Large intestine (tissue), 3 donors: ENCODE measurements at regions not wholly inside any gene's neighbourhood (a gene's known extent, or its start where the extent isn't known, plus 50 kb on each side); places are given as distances from the start of the nearest gene placed in this dataset.

Source experiments
- DNase-seq, 2 donors: peaks; one replicate each; pipeline versions ENCODE4 v3.0.0 to v3.0.0-alpha.2; 2013
- H3K27ac ChIP-seq: one replicate; pipeline ENCODE4 v1.5.1; 2013; ENCODE audit warnings: low read length
- H3K27me3 ChIP-seq: 2 replicates; pipeline ENCODE4 v1.6.1; 2013; ENCODE audit warnings: low read length; ENCODE audit not compliant: control insufficient read depth, insufficient read depth
- H3K36me3 ChIP-seq: 2 replicates; pipeline ENCODE4 v1.6.1; 2013; ENCODE audit warnings: low read length; ENCODE audit not compliant: control insufficient read depth, insufficient read depth
- H3K4me1 ChIP-seq: one replicate; pipeline ENCODE4 v1.6.1; 2013; ENCODE audit warnings: low read length; ENCODE audit not compliant: control insufficient read depth, insufficient read depth
- H3K4me3 ChIP-seq: one replicate; pipeline ENCODE4 v1.5.1; 2013; ENCODE audit warnings: low read length
- H3K9me3 ChIP-seq: one replicate; pipeline ENCODE4 v1.6.1; 2013; ENCODE audit warnings: mild to moderate bottlenecking, low read depth, low read length, moderate library complexity; ENCODE audit not compliant: control insufficient read depth
- WGBS: methylation state at CpG from one replicate; pipeline ENCODE4 v1.1.5; 2013; ENCODE audit warnings: low lambda C conversion rate; ENCODE audit not compliant: insufficient coverage; 5-methylcytosine and 5-hydroxymethylcytosine counted together

DNA sequence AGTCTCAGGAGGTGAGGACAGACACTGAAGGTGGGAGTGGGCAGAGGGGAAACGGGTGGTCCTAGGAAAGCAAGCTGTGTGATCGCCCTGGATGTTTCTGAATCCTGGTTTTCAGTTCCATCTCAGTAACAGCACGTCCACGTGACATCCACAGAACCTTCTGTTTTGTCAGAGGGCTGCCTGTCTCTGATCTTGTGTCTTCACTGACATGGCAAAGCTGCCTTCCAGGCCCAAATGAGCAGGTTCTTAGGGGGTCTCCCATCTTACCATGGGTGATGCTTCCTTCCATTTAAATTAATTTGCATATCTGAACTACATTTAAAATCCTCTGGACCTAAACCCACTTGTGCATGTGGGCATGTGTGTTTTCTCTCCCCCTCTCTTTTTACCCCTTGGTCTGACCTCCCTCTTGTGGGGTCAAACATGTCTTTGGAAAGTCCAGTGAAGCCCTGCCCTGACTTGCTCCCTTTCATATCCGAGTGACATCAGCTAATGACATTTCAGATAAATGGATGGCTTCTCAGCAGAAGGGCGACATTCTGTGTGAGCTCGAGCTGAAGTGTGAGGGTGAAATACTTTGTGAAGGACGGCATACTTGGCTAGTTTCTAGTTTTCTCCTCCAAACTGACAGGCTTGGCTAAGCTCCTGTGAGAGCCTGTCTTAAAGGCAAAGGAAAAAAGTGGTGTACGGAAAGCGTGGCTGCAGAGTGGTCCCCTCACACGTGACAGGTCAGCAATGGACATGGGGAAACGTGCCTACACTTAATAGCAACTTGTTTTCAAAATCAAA is 204.8 kb upstream of the S1PR3 start:
- Histone ChIP-seq H3K27ac (no peak overlapping the region), H3K36me3 (no peaks in the 10 kb centered on the region), H3K4me3 (no peak overlapping the region), H3K27me3 (no peaks in the 10 kb centered on the region), H3K9me3 (no peaks in the 10 kb centered on the region), H3K4me1 (no peaks in the 10 kb centered on the region)
- no peak for DNase-seq
- no CpG with 5 or more reads among the region's 12 CpGs for WGBS

DNA sequence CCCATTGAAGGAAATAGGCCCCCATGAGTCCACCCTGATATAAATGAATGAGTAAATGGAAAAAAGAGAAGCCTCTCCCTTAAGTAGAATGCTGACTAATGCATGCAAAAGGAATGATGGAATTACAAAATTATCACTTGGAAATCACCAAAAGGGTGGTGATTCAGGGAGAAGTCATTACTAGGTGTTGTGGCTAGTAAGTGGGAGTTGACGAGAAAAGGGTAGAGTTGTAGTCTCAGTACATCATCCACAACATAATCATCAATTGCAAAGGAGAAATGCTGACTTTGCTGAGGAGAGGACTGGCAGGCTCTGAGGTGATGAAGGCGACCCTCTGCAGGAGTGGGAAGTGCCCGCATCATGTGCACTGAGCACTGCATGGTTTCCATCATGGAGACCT is 201.5 kb upstream of the S1PR3 start:
- Histone ChIP-seq H3K36me3 (no peaks in the 10 kb centered on the region), H3K4me3 (no peak overlapping the region), H3K27ac (no peak overlapping the region), H3K9me3 (no peaks in the 10 kb centered on the region), H3K27me3 (no peaks in the 10 kb centered on the region), H3K4me1 (no peaks in the 10 kb centered on the region)
- DNase-seq: no peak
- no CpG with 5 or more reads among the region's 3 CpGs for WGBS

DNA sequence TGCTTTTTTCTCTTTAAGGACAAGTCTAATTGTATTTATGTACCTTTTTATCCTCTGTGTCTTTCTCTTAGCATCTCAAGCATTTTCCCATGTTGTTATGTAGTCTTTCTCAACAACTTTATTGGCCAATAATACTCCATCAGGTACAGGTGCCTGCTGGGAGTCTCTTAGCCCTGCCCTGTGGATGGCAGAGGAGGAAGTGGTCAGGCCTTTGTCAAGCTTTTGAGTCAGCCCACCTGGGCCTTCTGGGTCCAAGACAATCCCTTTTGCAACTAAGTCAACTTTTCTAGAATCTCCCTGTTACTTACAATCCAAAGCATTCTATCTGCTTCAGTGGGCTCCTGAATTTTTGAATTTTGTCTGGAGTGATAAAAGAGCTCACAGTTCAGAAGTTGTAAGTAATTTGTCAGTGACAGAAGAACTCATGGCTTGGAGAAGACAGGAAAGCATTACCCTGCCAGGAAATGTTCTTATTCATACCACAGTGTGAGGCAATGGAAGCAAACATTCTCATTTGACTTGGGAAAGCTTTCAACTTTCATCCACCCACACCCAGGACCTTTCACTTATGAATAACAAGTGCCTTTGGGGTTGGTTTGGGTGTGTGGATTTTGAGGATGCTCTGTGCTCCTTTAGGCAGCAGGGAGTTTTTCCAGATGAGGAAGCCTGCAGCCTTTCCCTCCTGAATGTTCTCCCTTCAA is 200.0 kb upstream of the S1PR3 start:
- no peak for DNase-seq
- Histone ChIP-seq H3K4me1 (no peaks in the 10 kb centered on the region), H3K36me3 (no peaks in the 10 kb centered on the region), H3K27ac (no peak overlapping the region), H3K27me3 (no peaks in the 10 kb centered on the region), H3K4me3 (no peak overlapping the region), H3K9me3 (no peaks in the 10 kb centered on the region)

GRCh38 chr9:88792502-88792901 is 198.8 kb upstream of the S1PR3 start:
- Histone ChIP-seq H3K27ac (no peak overlapping the region), H3K4me1 (no peaks in the 10 kb centered on the region), H3K4me3 (no peak overlapping the region), H3K9me3 (no peaks in the 10 kb centered on the region), H3K27me3 (no peaks in the 10 kb centered on the region), H3K36me3 (no peaks in the 10 kb centered on the region)
- DNase-seq: no peak
- WGBS: 100% methylated on average over 1 of the region's 3 CpGs

DNA sequence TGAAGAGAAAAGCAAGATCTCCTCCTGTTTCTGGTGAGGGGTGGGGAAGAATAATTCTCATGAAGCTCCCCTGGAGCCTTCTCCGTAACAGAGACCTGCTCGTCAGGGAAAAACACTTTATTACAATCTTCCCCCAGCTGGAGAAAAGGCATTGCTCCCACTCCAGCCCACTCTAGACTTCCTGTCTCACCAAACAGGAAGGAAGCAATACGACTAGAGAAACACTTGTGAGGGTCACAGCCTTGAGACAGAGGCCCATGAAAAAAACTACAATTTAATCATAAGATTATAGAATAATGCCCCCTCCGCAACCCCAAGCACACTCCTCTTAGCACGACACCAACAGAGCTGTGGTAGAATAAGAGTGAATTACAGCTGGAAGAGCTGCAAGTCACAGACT is 197.2 kb upstream of the S1PR3 start:
- no peaks in the 10 kb centered on the region for H3K36me3 ChIP-seq
- H3K27me3 ChIP-seq: no peaks in the 10 kb centered on the region
- no peak overlapping the region for H3K4me3 ChIP-seq
- DNase-seq: no peak
- H3K9me3 ChIP-seq: no peaks in the 10 kb centered on the region
- no CpG with 5 or more reads among the region's 5 CpGs for WGBS
- H3K27ac ChIP-seq: no peak overlapping the region
- no peaks in the 10 kb centered on the region for H3K4me1 ChIP-seq

DNA sequence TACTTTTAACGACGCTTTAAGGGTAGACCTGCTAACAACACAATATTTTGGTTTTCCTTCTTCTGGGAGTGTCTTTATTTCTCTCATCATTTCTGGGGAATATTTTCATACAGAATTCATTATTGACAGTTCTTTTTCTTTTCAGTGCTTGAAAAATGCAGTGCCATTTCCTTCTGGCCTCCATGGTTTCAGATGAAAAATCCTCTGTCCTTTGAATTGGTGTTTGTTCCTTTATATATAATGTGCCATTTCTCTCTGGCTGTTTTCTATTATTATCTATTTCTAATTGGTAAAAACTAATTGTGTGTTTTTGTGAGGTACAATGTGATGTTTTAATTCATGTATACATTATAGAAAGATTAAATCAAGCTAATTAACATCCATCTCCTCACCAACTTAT is 194.3 kb upstream of the S1PR3 start:
- Histone ChIP-seq H3K36me3 (no peaks in the 10 kb centered on the region), H3K27ac (no peak overlapping the region), H3K9me3 (no peaks in the 10 kb centered on the region), H3K4me3 (no peak overlapping the region), H3K4me1 (no peaks in the 10 kb centered on the region), H3K27me3 (peaks cover 8% of the 10 kb centered on the region)
- 95% methylated on average over 2 of the region's 2 CpGs for WGBS
- DNase-seq: no peak

- Histone ChIP-seq H3K36me3 (no peaks in the 10 kb centered on the region), H3K4me3 (no peak overlapping the region), H3K27me3 (peaks cover 11% of the 10 kb centered on the region), H3K27ac (no peak overlapping the region), H3K4me1 (no peaks in the 10 kb centered on the region), H3K9me3 (no peaks in the 10 kb centered on the region)
- no peak for DNase-seq
- no CpG with 5 or more reads among the region's 4 CpGs for whole genome bisulfite sequencing
Measured at GRCh38 chr9:88798476-88798875, 192.8 kb upstream of the S1PR3 start.

DNA sequence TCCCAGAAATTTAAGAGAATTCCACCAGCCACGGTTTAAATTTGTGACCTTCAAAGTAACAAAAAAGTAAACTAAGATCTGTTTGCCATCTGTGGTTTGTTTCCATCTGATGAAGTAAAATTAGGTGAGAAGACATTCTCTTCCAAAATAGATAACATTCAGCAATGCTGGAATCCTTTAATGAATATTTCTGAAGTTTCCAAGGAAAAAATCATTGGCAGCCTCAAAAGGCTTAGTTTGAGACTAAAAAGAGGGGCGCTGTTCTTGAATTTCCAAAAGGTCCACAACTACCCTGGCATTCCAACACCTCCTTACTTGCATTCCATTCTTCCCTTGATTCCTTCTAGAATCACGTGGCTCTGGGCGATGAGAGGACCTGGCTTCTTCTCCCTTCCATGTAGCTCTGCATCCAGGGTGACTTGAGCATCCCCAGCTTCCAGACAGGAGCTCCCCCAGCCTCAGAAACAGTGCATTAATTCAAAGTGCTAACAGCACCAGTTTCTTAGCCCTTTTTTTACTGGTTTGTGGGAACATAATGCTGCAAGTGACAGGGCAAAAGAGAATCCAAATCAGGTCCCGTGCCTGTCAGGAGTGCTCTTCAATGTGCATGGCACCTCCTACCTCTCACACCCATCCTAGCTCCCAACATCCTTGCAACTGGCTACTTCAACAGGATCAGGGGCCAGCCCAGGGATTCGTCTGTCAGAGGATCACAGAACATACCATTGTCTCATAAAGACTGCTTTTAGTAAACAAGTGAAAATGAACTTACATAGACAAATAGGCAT is 191.5 kb upstream of the S1PR3 start:
- 42% methylated on average over 2 of the region's 6 CpGs for WGBS
- no peak overlapping the region for H3K27ac ChIP-seq

GRCh38 chr9:88800329-88800682 is 191.0 kb upstream of the S1PR3 start:
- Histone ChIP-seq H3K27ac (no peak overlapping the region), H3K36me3 (no peaks in the 10 kb centered on the region), H3K27me3 (peaks cover 11% of the 10 kb centered on the region), H3K4me3 (no peak overlapping the region), H3K9me3 (no peaks in the 10 kb centered on the region), H3K4me1 (no peaks in the 10 kb centered on the region)
- 38% methylated on average over 1 of the region's 3 CpGs for WGBS
- DNase-seq: no peak

More for the DNA sequence above, 191.5 kb upstream of the S1PR3 start:
- H3K9me3 ChIP-seq: no peaks in the 10 kb centered on the region
- no peaks in the 10 kb centered on the region for H3K36me3 ChIP-seq
- no peaks in the 10 kb centered on the region for H3K4me1 ChIP-seq
- peaks cover 11% of the 10 kb centered on the region for H3K27me3 ChIP-seq
- DNase-seq: no peak
- H3K4me3 ChIP-seq: no peak overlapping the region

GRCh38 chr9:88801214-88801796 is 190.0 kb upstream of the S1PR3 start:
- H3K36me3 ChIP-seq: no peaks in the 10 kb centered on the region
- H3K4me3 ChIP-seq: no peak overlapping the region
- no peak for DNase-seq
- no peaks in the 10 kb centered on the region for H3K4me1 ChIP-seq
- no CpG with 5 or more reads among the region's 2 CpGs for WGBS
- no peaks in the 10 kb centered on the region for H3K9me3 ChIP-seq
- H3K27me3 ChIP-seq: peaks cover 11% of the 10 kb centered on the region
- no peak overlapping the region for H3K27ac ChIP-seq
